GM19043 (cell line): ENCODE measurements at regions not wholly inside any gene's neighbourhood (a gene's known extent, or its start where the extent isn't known, plus 50 kb on each side); places are given as distances from the start of the nearest gene placed in this dataset.
"Not testable (repeated sequence)": the region's sequence is repeated elsewhere in the genome, so short reads cannot be mapped to it uniquely, and the experiment has no call there.

ENCODE experiments used
- ATAC-seq: cut with Tn5 transposase; IDR thresholded peaks from one replicate; pipeline ENCODE4 v1.9.1; 2021; ENCODE audit warnings: low read depth; ENCODE audit not compliant: unreplicated experiment

- no peak for ATAC-seq
Measured at GRCh38 chr4:78691334-78691754, 84.8 kb upstream of the BMP2K start.

GRCh38 chr4:78691971-78692821 is 84.0 kb upstream of the BMP2K start:
- peak; percentile 67 for ATAC-seq

DNA sequence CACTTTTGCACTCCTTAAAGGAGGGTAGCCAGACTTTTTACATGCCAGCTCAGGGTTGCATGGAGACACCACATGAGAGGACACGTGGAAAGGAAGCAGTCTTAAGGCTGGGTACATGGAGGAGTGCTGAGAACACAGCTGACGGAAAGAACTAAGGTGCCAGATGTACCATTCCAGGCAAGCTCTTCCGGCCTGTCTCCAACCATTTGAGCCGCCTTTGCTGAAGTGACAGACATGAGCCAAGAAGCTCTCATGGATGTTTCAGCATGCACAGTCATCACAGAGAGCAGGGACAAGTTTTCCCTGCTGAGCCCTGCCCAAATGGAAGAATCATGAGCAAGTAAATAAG is 83.4 kb upstream of the BMP2K start:
- no peak for ATAC-seq

- no peak for ATAC-seq
Measured at GRCh38 chr4:78693777-78694456, 82.2 kb upstream of the BMP2K start.

- no peak for ATAC-seq
Measured at GRCh38 chr4:78694457-78694787, 81.7 kb upstream of the BMP2K start.

- ATAC-seq, result no peak
Measured at GRCh38 chr4:78695910-78696309, 80.2 kb upstream of the BMP2K start.

DNA sequence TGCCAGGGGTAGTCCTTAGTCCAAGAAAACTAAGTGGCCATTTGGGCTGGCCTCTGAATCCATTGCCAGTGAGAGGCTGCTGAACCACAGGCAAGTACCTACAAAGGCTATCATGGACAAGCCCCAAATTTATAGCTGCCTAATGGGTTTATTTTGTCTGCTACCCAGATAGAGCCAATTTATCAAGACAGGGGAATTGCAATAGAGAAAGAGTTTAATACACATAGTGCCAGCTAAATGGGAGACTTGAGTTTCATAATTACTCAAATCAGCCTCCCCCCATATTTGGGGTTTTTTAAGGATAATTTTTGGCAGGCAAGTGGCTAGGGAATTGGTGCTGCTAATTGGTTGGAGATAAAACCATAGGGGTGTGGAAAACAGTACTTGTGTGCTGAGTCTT is 73.1 kb upstream of the BMP2K start:
- no peak for ATAC-seq

DNA sequence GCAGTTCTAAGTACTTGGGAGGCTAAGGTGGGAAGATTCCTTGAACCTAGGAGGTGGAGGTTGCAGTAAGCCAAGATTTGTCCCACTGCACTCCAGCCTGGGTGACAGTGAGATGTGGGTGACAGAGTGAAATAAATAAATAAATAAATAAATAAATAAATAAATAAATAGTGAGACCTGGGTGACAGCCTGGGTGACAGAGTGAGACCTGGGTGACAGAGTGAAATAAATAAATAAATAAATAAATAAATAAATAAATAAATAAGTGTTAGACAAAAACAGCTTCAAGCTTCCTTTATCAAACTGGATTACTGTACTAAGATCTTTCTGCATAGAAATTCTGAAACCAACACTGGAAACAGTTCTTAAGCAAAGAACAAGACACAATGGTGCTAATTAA is 71.8 kb upstream of the BMP2K start:
- no peak for ATAC-seq

DNA sequence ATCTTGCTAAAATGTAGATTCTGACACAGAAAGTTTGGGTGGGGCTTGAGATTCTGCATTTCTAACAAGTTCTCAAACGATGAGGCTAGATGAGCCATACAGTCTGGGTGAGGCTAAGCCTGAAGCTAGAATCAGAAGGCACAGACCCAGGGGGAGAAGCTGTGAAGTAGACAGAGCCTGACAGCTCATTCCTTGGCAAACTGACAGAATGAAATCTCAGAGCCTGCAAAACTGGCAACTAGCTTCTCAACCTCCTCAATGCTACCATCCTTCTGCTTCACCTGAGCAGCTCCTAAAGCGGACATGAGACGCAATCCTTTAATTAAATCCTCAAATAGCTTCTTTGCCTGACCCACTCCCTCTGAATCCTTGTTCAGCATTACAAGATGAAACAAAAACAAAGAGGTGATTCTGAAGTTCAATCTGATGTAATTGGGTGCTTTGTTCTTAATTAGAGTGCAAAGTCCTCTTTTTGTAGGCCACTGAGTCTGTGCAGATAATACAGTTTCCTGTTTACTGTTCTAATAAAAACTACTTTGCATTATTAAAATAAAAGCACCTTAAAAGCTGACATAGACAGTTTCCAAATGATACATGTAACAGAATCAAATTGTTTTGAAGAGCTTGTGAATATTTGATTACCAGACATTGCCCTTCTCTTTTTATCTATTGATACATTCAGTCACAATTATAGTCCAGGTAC is 71.0 kb upstream of the BMP2K start:
- ATAC-seq, result no peak

DNA sequence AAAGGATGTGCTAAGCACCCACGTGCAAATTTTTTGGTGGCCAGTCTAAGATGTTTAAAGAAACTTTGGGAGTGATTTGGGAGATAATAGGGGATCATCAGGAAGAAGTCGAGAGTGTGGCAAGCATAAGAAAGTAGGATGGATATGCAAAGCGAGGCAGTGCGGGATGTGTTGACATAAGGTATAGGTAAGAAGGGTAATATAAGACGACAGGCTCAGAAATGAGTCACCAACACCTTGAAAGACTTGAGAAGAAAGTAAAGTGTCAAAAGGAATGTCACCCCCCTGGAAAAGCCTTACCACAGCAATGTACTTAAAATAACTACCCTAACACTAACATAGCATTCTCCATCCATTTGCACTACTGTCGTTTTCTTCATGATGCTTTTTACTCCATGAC is 69.8 kb upstream of the BMP2K start:
- ATAC-seq, result no peak

GRCh38 chr4:78707268-78707667 is 68.9 kb upstream of the BMP2K start:
- no peak for ATAC-seq

GRCh38 chr4:78707793-78708192 is 68.4 kb upstream of the BMP2K start:
- no peak for ATAC-seq

DNA sequence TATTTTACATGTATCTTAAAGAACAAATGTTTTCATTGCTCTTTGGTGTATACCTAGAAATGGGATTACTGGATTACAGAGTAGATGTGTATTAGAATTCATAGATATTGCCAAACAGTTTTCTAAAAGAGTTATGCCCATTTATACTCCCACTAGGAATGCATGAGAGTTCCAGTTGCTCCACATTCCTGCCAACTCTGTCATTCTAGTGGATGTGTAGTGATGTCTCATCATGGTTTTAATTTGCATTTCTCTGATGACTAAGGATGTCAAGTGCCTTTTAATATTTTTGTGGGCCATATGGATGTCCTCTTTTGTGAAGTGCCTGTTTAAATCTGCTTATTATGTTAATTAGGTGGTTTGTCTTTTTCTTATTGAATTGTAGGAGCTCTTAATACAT is 65.6 kb upstream of the BMP2K start:
- no peak for ATAC-seq

DNA sequence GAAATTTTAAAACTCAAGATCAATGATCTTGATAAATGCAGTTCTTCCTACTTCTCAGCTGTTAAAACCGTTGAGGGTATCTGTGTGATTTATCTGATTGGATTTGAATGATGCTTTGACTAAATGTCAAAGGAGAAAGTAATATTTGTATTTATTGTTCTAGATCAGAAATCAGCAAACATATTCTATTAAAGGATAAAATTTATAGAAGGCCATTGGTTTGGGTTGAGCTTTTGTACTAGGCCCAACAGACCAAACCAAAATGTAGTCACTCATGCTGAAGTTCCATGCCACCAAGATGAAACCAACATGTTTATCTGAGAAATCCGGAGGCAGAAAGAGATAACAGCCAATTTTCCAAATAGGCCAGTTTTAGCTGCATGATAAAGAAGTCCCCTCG is 64.5 kb upstream of the BMP2K start:
- ATAC-seq, result no peak

GRCh38 chr4:78714598-78714997 is 61.6 kb upstream of the BMP2K start:
- ATAC-seq, result not testable (repeated sequence)

DNA sequence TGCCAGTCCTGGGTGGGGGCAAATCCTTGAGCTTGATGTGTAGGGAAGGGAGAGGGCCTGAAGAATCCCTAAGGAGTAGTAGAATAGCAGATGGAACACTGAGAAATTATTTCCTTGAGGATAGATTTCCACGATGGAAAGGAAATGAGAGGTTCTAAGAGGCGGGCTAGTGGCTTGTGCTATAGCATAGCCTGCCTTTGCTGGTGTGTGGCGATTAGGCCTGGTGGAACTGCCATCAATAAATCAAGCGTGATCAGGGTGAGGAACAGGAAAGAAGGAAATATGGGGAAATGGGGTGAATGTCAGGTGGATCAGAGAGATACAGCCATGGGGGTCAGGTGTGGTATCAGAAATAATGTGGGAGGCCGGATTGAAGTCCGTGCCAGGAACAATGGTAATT is 60.8 kb upstream of the BMP2K start:
- ATAC-seq, result not testable (repeated sequence)

- ATAC-seq, result not testable (repeated sequence)
Measured at GRCh38 chr4:78717712-78718111, 58.4 kb upstream of the BMP2K start.

DNA sequence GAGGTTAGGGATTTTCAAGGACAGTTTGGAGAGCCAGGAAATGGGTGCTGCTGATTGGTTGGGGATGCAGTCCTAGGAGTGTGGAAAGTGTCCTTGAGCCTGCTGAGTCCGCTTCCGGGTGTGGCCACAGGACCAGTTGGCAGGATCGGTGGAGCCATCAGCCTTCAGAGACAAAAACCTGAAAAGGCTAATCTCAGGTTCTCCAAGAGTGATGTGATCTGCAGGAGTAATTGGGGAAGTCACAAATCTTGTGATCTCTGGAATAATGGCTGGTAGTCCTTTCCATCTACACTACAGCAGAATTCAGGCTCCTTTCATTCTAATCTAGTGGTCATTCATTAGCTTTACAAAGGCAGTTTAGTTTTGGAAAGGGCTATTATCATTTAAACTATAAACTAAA is 55.9 kb upstream of the BMP2K start:
- ATAC-seq, result no peak

DNA sequence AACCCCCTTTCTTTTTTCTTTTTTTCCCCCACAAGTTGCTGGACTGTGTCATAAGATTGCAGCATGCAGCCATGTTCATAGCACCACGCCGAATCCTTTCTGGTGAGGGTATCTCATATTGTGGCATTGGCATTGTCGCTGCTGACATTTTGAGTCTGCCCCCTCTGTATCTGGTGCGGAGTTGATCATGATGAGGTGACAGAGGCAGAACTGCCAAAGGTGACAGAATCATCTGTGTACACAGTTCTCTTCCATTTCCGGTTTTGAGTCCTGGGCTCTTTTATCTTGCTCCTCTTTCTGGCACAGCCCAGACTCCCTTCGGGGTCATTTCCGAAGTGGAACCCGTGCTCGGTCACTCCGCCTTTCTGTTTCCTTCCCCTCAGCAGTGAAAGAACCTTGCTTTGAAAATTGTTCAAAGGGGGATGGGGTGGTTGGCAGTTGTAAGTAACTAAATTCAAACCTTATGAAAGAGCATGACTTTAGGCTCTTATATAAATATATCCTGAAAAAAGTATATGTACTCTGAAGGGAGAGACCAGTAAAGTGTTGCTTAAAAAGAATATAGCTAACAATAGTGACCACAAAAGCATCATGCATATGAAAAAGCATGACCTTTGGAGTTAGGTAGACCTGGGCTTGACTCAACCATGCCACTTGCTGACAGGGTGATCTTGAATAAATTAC is 55.0 kb upstream of the BMP2K start:
- peak; percentile 93 for ATAC-seq

- ATAC-seq, result no peak
Measured at GRCh38 chr4:78721747-78722146, 54.4 kb upstream of the BMP2K start.

DNA sequence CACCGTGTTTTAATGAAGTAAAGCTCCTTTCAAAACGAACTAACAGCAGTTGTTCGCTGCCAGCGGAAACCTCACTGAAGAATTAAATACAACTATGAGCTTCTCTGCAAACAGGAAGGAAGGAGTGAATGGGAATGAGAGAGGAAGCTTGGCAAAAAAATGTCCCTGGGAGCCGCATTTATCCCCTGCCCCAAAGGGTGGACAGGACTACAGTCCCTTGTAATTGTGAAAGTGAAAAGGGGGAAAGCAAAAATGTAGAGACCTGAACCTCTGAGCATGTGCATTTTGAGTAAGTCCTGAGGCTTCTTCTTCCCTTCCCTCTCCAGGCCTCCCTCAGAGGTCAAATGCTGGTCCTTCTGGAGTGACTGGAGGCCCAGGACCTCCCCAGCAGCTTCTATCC is 53.8 kb upstream of the BMP2K start:
- ATAC-seq, result no peak
